NCI-H82 treated with DMSO at 0.1 percent for 48 hours (cell line): ENCODE measurements at regions not wholly inside any gene's neighbourhood (a gene's known extent, or its start where the extent isn't known, plus 50 kb on each side); places are given as distances from the start of the nearest gene placed in this dataset.
A peak's percentile ranks its signal among the peaks of the same experiment; 100 is the strongest.

Source experiments
- DNase-seq: peaks from one replicate; lab custom pipeline; 2025; ENCODE audit not compliant: unreplicated experiment; lab: John Stamatoyannopoulos, UW

DNA sequence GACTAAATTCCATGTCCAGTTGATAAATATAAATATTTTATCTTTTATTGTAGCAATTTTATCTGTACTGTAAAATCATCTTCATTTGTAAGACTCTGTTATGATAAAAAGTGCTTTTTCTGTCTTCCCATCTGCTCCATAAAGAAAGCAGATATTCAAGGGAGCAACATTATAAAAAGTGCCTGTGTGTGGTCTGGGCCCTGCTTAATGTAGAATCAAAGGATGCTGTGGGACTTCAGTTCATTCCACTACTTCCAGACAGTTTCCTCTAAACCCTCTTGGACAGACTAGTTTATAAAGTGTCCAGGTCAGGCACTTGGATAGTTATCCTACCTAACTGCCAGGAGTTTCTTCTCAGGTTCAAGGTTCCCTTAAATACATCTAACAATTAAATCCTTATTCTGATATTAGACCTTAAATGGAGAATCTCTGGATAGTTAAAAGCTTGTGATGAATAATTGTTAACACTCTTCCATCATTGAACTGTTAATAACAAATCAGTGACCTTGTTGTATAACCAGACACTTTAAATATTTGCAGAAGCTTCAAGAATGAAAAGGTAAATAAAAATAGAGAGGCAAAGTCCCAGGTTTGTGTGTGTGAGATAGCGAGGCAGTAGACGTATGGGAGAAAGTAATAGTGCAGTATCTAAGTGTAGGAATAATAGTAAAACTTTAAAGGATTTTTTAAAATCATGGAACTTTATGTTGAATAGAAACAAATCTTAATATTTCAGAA is 237.5 kb upstream of the CTSO start:
- DNase-seq, result no peak

DNA sequence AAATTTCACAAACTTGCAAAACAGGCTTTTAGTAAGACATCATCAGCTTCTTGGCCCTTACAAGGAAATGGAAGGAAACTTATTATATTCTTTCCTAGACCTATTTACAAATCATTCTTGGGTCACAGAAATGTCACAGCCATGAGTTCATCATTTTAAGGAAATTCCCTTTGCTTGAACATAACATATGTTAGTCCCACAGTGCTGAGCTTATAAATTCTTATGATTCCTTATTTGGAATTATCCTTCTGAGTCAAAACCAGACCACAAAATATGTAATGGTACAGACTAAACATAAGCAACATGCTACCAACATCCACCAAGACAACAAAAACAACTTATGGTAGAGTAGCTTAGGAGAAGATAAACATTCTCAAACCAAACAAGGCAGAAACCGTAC is 236.9 kb upstream of the CTSO start:
- DNase-seq, result no peak

DNA sequence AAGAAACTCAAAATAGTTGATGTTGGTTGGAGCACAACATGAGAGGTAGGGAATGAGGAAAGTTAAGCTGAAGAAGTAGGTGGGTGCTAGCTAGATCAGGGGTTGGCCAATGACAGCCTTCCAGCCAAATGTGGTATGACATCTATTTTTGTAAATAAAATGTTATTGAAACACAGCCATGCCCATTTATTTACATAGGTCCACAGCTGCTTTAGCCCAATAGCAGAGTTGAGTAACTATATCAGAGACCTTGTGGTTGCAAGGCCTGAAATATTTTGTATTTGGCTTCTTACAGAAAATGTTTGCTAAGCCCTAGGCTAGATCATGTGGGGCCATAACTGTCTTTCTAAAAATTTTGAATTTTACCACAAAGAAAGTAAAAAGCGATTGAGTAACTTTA is 234.9 kb upstream of the CTSO start:
- no peak for DNase-seq

DNA sequence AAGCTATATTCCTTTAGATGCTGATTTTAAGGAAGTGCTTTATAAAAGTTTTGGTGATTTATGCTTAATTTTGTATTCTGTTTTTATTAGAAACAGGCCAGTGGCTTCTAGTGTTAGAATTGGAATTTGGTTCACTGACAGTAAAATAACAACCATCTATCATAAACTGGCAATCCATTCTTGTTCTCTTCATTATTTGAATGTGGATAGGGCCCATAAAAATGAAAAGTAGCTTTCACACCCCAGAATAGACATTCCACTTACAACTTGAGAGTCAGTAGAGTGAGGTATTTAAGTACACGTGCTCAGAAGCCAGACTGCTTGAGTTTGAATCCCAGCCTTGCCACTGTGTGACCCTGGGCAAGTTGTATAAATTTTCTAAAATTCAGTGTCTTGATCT is 232.4 kb upstream of the CTSO start:
- no peak for DNase-seq

DNA sequence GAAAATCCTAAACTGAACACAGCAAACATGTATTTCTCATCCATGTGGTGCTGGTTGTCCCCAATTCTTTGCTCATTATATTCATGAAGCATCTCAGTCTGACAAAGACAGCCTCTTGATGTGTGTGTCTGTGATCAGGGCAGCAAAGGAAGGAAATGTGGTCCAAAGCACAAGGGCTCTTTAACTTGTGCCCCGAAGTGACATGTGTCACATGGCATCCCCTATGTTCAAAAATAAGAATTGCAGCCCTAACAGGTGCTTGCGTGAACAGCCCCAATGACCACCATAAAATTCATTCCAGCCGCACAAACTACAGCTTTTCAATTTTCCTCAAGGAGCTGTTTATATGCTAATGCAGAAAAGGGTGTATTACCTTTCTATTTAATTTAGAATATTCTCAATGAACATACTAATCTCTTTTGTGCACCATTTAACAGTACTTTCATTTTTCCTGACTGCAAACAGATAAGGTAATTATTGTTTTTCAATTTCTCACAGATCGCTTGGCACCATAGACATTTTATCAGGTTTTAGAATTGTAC is 231.9 kb upstream of the CTSO start:
- DNase-seq, result no peak

DNA sequence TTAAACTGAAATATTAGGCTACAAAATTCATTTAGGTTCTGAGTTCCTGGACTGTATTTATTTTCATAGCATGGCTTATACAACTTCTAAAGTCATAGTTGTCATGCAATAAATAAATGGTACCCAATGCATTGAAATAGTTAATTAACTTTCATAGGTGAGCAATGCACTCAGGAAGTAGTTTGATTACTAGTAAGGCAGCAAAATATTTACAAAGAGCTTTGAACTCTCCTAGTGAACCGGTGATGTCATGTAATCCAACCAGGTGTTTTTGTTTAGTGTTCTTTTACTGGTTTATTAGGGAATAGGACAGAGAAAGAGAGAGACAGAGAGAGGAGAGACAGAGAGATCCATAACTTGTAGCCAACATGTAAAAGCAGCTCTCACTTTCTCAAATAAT is 228.6 kb upstream of the CTSO start:
- no peak for DNase-seq

DNA sequence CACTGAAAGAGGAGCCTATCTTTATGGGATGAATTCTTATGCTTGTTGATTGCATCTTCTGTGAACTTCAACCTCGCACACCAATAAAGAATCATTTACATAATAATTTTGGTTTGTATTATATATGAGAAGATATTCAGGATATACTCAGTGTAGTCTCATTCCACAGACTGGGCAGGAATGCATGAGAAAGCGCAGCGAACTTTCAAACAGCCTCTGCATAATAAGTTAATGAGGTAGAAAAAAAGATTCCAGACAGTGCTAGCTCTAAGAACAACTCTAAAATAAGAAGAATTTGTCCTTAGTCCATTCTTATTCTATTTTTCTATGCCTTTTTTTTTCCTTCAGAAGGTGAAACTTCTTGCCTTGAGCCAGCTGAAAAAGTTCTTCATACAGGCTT is 224.3 kb upstream of the CTSO start:
- no peak for DNase-seq

DNA sequence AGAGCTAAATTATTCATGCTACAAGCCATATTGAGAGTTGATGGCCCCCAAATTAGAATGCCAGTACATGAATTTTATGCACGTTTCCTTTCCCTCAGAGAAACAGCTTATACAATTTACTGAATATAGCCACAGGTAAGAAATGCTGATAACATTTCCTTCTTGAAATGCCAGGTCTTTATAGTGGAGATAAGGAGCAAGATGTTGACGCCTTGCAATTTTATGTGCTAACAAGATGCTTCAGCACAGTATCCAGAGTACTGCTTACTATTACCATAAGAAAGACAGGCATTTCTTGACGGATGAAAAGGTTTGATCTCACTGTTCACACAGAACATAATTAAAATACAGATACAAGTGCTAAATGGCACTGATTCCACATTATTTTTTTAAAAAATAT is 223.2 kb upstream of the CTSO start:
- DNase-seq, result no peak

DNA sequence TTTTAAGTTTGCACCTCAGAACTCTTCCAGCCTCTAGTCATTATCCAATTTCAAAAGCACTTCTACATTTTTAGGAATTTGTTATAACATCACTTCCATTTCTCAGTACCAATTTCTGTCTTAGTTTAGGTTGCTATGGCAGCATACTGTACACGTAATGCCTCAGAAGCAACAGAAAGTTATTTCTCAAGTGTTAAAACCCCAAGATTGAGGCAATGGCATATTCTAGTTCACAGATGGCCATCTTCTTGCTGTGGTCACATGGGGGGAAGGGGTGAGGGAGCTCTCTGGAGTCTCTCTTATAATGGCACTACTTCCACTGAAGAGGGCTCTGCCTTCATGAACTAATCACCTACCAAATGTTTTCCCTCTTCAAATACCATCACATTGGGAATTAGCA is 220.3 kb upstream of the CTSO start:
- no peak for DNase-seq

DNA sequence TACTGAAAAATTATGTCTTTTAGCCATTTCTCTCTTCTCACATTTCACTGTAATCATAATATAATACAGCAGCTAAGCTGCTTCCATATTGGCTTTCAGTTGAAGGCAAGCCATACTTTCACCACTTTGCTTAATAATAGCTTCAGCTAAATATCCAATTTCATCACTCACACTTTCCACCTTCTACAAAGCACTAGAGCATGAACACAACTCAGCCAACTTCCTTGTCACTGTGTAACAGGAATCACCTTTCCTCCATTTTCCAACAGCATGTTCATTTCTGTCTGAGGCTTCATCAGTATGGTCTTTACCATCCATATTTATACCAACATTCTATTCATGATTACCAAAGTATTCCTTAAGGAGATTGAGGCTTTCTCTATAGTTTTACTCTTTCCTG is 219.8 kb upstream of the CTSO start:
- no peak for DNase-seq

DNA sequence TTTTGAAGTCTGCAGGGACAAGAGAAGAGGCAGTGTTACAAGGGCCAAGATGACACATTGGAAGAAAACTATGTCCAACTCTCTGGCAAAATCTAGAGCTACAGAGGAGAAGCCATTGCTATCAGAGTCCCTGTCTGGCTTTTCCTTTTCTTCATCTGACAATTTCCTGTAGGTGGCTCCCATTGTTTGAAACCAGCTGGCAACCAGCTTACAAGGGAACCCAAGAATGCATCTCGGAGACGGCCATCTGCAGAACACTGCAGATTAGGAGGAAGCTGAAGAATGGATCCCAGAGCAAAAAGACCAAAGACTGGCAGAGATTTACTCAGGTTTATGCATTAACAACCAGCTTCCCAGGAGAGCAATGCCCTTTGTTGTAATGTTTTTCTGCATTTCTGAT is 216.2 kb upstream of the CTSO start:
- no peak for DNase-seq

DNA sequence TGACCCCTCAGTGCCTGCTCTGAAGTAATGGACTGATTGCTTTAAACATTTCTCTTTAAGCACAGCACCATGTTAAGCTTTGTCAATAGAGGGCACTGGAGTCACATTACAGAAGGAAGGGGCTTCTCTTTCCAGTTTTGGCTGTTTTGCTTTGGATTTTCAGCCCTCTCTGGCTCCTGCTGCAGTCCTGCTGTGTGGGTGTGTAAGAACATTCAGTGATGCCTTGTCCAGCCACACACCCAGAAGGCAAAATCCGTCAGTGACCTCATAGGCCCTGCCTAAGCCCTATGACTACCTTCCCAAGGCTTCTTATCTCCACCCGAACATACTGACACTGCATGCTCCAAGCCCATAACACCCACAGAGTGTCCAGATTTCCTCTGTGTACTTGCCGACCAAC is 215.3 kb upstream of the CTSO start:
- peak; percentile 70 for DNase-seq

DNA sequence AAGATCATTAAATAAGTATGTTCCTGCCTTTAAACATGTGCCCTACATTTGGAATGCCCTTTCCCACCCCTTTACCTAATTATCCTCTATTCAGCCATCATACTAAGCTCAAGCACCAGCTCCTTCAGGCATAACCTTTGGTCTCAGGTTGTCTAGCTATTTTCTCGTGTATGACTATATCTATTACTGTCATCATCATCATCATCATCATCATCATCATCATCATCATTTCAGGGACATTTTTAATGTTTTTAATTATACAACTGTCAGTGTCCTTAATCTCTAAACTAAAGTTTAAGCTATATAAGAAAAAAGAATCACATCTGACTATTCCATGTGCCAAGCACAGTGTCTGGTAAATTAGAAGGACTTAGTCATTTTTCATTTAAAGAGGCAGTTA is 214.6 kb upstream of the CTSO start:
- DNase-seq, result no peak

DNA sequence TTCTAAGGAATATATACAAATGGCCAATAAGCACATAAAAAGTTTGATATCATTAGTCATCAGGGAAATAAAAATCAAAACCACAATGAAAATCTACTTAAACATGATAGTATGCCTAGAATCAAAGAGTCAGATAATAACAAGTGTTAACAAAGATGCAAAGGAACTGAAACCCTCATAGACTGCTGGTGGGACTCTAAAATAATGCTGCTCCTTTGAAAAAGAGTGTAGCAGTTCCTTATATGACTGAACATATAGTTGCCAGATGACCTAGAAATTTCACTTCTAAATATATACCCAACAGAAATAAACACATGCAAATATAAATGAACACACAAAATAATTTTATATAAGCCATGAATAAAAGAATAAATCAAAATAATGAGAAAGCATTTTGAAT is 205.1 kb upstream of the CTSO start:
- no peak for DNase-seq

DNA sequence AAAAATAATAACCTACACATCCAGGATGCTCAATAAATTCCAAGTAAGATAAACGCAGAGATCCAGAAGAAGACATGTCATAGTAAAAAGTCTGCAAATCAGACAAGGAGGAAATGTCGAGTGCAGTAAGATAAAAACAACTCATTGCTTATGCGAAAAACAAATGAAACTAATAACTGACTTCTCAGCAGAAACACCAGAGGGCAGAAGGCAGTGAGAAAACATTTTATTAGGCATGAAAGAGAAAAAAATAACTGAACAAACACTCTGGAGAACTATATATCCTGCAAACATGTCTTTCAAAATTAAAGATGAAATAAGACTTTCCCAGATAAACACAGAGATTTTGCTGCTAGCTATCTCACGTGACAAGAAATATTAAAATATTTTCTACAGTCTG is 201.3 kb upstream of the CTSO start:
- no peak for DNase-seq

DNA sequence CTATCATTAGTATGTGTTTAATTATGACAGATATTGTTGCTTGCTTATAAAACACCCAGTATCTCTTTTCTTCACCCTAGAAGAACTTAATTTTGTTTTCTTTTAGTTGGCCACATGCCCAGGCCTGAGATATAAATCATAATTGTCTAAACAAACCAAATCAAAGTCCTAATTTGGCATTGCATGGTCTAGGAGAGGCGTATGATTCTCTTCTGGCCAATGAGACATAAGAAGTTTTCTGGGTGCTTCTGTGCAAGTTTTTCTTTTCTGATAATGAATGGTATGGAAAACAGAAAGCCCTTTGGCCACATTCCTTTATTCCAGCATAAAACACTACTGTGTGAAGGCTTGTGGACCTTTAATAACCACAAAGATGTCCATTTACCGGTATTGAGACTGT is 192.9 kb upstream of the CTSO start:
- no peak for DNase-seq

DNA sequence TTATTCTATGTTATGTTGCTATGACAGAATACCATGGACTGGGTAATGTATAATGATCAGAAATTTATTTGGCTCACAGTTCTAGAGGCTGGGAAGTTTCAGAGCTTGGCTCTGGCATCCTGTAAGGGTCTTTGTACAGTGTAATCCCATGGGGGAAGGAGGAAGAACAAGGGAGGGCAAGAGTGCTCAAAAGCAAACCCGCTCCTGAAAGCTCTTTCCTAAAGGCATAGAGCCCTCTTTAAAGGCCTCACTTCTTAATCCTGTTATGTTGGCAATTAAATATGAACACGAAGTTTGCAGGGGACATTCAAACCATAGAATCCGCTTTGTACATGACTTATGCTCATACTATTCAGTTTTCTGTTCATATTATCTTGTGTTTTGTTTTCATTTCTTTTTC is 191.3 kb upstream of the CTSO start:
- DNase-seq, result peak; percentile 8

DNA sequence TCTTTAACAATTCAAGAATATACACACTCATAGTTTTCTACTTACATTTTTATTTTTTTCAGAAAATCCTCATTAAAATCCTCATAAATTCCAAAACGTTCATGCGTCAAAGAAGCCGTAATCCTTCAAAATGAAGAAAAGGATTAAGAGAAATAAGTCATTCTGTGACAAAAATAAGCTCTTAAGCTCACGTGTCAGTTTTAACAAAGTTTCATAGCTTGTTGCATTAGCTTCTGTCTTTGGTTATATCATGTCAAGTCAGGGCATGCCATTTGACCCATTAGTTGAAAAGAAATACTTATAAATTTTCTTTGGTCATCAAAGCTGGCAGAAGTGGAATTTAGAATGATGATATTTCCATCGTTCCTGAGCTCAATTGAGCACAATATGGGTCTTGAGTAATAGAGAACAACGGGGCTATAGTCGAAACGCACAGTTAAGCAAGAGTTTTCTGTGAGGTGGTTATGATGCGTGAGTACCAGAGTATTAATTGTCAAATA is 185.2 kb upstream of the CTSO start:
- no peak for DNase-seq

DNA sequence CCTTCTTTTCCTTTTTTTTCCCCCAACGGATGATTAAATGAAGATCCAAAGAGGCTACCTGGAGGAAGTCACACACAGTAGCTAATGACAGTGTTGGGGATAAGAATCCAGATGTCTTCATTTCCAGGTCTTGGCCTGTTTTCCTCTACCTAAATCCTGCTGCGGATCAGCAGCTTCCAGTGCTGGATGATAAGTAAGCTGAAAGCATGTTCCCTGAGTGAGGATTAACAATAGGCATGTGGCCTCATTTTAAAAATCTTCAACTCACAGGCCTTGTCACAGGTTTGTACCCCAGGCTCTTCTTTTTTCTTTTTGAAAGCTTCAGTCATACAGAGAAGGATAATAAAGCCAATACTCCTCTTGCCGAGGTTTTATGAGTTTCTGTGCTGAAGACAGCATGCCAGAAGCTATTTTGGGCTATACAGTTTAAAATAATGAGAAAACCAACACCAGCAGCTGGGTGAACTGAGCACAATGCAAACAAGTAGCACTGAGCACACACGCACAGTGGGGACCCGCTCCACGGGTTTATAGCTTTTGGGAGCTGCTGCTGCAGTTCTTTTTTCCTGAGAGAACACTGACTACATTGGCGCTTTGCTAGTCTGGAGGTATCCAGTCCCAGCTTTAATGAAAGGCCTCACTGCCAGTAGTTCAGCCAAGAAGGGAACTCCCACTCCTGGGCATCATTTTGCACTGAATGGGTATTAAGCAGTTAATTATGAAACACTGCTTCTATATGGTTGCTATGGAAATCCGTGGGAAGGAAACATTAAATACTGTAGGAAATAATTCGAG is 184.2 kb upstream of the CTSO start:
- peak; percentile 14 for DNase-seq

DNA sequence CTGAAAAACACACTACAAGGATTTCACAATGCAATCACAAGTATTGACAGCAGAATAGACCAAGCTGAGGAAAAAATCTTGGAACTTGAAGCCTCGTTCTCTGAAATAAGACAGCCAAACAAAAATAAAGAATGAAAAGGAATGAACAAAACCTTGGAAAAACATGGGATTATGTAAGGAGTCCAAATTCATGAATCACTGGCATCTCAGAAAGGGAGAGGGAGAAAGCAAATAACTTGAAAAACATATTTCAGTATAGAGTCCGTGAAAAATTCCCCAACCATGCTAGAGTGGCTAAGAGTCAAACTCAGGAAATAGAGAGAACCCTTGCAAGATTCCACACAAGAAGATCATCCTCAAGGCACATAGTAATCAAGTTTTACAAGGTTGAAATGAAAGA is 178.5 kb upstream of the CTSO start:
- DNase-seq, result no peak

DNA sequence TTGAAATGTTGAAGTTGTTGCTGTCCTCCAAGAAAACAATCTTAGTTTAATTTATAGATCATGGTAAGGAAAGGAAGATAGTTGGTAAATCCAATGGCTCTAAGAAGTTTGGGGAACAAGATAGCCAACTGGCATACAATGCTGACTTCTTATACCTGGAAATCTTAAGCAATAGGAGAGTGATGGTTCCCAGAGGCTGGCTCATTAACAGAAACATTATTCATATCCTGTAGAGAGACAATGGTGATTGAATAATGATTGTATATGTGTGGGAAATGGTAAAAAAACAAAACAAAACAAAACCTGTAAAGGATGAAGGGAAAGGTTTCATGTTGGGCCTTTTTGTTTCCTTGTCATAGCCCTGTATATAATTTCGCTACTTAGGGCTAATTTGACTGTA is 174.9 kb upstream of the CTSO start:
- no peak for DNase-seq

DNA sequence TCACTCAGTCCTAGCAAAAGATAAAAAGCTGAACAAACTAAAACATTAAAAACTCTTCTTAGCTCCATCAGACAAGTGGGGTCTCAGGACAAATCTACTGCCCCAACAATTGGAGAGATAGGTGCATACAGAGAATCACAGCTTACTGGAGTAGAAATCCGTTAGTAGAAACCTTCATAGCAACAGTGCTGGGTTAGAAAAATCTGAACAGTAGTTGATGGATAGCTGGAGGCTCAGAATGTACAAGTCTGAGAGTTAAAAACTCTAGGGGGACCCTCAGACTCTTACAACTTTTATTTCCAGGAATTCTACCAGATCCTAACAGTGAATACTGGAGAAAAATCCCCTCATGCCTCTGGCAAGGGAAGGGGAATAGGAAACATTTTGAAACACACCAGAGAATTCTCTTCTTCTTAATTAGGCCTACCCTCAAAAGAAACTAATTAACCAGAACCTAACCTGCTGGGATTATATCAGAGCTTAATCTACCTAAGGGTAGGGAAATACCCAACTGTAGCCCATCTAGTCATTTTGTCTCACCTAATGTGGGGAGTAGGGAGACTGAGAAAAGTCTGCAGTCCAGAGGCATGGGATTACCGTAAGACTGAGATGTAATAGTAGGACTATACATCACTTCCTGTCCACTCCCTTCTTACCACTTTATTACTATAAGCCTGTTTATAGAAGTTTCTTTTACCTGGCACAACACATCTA is 165.0 kb upstream of the CTSO start:
- DNase-seq, result no peak
